ENCODE measurements at regions not wholly inside any gene's neighbourhood (a gene's known extent, or its start where the extent isn't known, plus 50 kb on each side); places are given as distances from the start of the nearest gene placed in this dataset.

DNA sequence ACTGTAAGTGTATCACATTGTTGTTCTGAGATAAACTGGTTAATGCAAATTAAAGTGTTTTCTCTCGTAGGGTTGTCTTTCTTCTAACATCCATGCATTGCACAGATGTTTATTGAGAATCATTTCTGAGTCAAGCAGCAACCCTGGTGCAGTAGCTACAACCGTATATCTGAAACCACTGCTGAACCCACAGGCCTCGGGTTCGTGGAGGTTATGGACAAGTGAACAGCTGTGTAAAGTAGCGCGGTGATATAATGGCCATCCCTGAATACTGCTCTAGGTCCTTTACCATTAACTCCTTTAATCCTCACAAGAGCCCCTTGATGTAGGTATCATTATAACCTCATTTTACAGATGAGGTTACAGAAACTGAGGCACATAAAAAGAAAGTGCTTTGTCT lies 486.1 kb upstream of the TMEM132C start:
- no peaks in the 10 kb centered on the region for H3K36me3 Mint-ChIP-seq (ENCODE audit: insufficient read depth, unreplicated experiment)
- peaks cover 18% of the 10 kb centered on the region for H3K9me3 Mint-ChIP-seq (ENCODE audit: low read depth, unreplicated experiment)
- H3K27me3 Mint-ChIP-seq (ENCODE audit: unreplicated experiment) = no peaks in the 10 kb centered on the region
- no peak for DNase-seq
- no peak overlapping the region for H3K27ac Mint-ChIP-seq (ENCODE audit: unreplicated experiment)
- no peak overlapping the region for H3K4me3 Mint-ChIP-seq (ENCODE audit: low read depth, unreplicated experiment)
- CTCF ChIA-PET = no interaction called here
- no TSS peak for BruUV-seq (replicated peaks)
- TF ChIP-seq, protein P1, sequence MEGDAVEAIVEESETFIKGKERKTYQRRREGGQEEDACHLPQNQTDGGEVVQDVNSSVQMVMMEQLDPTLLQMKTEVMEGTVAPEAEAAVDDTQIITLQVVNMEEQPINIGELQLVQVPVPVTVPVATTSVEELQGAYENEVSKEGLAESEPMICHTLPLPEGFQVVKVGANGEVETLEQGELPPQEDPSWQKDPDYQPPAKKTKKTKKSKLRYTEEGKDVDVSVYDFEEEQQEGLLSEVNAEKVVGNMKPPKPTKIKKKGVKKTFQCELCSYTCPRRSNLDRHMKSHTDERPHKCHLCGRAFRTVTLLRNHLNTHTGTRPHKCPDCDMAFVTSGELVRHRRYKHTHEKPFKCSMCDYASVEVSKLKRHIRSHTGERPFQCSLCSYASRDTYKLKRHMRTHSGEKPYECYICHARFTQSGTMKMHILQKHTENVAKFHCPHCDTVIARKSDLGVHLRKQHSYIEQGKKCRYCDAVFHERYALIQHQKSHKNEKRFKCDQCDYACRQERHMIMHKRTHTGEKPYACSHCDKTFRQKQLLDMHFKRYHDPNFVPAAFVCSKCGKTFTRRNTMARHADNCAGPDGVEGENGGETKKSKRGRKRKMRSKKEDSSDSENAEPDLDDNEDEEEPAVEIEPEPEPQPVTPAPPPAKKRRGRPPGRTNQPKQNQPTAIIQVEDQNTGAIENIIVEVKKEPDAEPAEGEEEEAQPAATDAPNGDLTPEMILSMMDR (IDR thresholded peaks at IDR 0.05; ENCODE audit: unreplicated experiment) = no peak
- no peaks in the 10 kb centered on the region for H3K4me1 Mint-ChIP-seq (ENCODE audit: low read depth, unreplicated experiment)
- intact Hi-C loops (cut with micrococcal nuclease; ENCODE audit: unreplicated experiment) = no loop called here

DNA sequence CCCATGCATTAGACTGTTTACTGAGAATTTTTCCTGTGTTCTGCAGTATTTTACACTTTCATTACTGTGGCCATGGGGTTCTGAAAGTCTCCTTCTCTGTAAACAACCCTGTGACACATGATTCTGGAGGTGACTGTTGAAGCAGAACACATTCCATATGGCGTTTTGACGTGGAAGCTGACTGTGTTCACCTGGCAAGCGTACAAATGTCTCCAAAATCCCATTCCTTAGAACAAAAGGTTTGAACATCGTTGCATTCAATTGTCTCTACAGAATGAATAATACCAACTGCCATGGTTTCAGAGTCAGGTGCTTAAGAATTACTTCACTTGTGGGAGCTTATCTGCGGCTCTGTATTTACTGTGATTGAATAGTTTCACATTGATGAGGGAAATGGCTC lies 485.6 kb upstream of the TMEM132C start:
- Mint-ChIP-seq H3K27me3 (ENCODE audit: unreplicated experiment) (no peaks in the 10 kb centered on the region), H3K36me3 (ENCODE audit: insufficient read depth, unreplicated experiment) (no peaks in the 10 kb centered on the region), H3K4me1 (ENCODE audit: low read depth, unreplicated experiment) (no peaks in the 10 kb centered on the region), H3K4me3 (ENCODE audit: low read depth, unreplicated experiment) (no peak overlapping the region), H3K27ac (ENCODE audit: unreplicated experiment) (no peak overlapping the region), H3K9me3 (ENCODE audit: low read depth, unreplicated experiment) (peaks cover 16% of the 10 kb centered on the region)
- BruUV-seq (replicated peaks) = no TSS peak
- CTCF ChIA-PET = no interaction called here
- intact Hi-C loops (cut with micrococcal nuclease; ENCODE audit: unreplicated experiment) = no loop called here
- TF ChIP-seq, protein P1 (IDR thresholded peaks at IDR 0.05; ENCODE audit: unreplicated experiment) = no peak
- DNase-seq = no peak

DNA sequence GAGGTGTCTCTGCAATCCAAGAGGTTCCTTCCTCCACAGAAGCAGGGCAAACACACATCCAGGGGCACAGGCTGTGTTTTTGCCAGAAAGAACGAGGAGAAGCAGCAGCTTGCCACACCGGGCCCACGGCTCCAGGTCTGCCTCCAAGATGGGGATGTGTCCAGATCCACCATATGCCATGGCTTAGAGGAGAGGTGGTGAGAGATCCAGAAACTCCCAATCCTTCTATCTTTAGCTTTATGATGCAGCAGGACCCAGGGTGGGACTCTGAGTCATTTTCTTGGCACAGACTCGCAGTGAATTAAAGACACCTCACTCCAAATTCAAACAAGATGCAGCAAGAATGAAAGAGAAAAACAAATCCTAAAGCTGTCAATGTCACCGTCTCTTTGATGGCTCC lies 481.4 kb upstream of the TMEM132C start:
- TF ChIP-seq, protein P1 (IDR thresholded peaks at IDR 0.05; ENCODE audit: unreplicated experiment) = no peak
- no peaks in the 10 kb centered on the region for H3K4me1 Mint-ChIP-seq (ENCODE audit: low read depth, unreplicated experiment)
- no TSS peak for BruUV-seq (replicated peaks)
- peaks cover 14% of the 10 kb centered on the region for H3K9me3 Mint-ChIP-seq (ENCODE audit: low read depth, unreplicated experiment)
- CTCF ChIA-PET = no interaction called here
- no peak for DNase-seq
- no peak overlapping the region for H3K27ac Mint-ChIP-seq (ENCODE audit: unreplicated experiment)
- intact Hi-C loops (cut with micrococcal nuclease; ENCODE audit: unreplicated experiment) = no loop called here
- H3K4me3 Mint-ChIP-seq (ENCODE audit: low read depth, unreplicated experiment) = no peak overlapping the region
- no peaks in the 10 kb centered on the region for H3K36me3 Mint-ChIP-seq (ENCODE audit: insufficient read depth, unreplicated experiment)
- H3K27me3 Mint-ChIP-seq (ENCODE audit: unreplicated experiment) = no peaks in the 10 kb centered on the region

DNA sequence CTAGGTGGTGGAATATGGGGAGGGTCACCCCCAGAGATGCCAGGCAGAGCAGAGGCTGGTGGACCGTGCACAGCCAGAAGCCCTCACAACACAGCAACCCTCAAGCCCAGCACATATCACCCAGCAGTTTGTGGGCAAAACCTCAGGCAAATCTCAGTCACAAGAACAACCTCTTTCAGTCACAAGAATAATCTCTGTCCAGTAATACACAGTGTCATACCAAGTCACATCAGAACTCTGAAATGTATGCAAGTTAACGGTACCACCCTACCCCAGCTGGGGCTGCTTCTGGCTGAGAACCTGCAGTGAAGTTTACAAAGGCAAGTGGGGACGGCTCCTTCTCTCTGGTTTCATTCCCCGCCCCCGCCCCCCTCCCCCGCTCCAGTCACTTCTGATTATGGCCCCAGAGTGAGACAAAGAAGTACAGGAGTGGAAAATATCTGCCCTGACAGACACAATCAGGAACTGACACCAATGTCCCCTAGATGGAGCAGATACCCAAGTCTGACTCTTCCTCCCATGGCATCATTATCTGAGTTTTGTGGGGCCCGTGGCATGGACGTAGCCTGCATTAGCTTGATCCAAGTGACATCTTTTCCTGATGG lies 480.9 kb upstream of the TMEM132C start:
- CTCF ChIA-PET = no interaction called here

More for the DNA sequence above, 480.9 kb upstream of the TMEM132C start:
- intact Hi-C loops (cut with micrococcal nuclease; ENCODE audit: unreplicated experiment) = no loop called here
- no peak overlapping the region for H3K4me3 Mint-ChIP-seq (ENCODE audit: low read depth, unreplicated experiment)
- H3K36me3 Mint-ChIP-seq (ENCODE audit: insufficient read depth, unreplicated experiment) = no peaks in the 10 kb centered on the region
- no peaks in the 10 kb centered on the region for H3K4me1 Mint-ChIP-seq (ENCODE audit: low read depth, unreplicated experiment)
- DNase-seq = no peak
- no TSS peak for BruUV-seq (replicated peaks)
- H3K9me3 Mint-ChIP-seq (ENCODE audit: low read depth, unreplicated experiment) = peaks cover 18% of the 10 kb centered on the region
- no peak overlapping the region for H3K27ac Mint-ChIP-seq (ENCODE audit: unreplicated experiment)
- H3K27me3 Mint-ChIP-seq (ENCODE audit: unreplicated experiment) = no peaks in the 10 kb centered on the region
- TF ChIP-seq, protein P1 (IDR thresholded peaks at IDR 0.05; ENCODE audit: unreplicated experiment) = no peak
